8988T (cell line): ENCODE measurements at regions not wholly inside any gene's neighbourhood (a gene's known extent, or its start where the extent isn't known, plus 50 kb on each side); places are given as distances from the start of the nearest gene placed in this dataset.

Source experiments
- DNase-seq: peaks from one replicate; pipeline ENCODE4 v3.0.0; 2011

- DNase-seq, result no peak
Observed at GRCh38 chr13:44058067-44058466, 178.4 kb downstream of the LACC1 start.

DNA sequence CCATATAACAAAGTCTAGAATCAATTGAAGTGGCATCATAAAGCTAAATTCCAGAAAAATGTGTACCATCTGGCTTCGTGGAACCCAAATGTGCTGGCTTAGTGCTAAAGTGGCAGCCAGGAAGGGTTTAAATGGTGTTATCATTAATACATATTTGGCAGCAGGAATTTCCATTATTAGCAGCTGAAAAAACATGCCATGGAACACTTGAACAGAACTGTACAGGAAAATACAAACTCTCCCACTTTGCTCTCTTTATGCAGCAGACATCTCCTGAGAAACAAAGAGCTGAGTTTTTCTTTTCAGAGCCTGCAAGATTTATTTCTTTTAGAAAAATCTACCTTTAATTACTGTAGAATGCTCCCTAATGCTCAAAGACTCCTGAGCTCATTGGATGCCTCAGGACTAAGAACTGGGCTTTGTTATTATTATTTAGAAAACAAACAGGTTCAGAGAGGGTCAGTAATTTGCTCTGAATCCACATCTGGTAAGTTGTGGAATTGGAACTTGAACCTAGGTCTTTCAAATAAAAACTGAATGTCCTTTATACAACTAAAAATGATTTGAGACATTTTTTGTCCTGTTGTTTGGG lies 179.0 kb downstream of the LACC1 start:
- no peak for DNase-seq

DNA sequence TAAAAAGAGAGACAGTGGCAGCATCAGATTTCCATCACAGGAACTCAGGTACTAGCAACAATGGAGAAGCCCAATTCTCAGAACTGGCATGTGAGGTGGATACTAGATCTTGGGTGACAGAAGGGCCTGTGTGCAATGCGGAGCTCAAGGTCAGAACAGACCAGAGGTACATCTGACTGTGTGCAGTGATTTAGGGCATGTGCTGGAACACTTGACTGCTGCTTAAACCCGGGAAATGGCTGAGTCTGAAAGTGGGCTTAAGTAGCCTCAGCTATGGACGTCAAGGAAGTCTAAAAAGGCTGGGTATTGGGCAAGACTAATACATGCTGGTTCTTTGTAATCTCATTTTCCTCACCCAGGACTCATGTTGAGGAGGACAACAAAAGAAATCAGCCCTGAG lies 182.2 kb downstream of the LACC1 start:
- DNase-seq, result no peak

DNA sequence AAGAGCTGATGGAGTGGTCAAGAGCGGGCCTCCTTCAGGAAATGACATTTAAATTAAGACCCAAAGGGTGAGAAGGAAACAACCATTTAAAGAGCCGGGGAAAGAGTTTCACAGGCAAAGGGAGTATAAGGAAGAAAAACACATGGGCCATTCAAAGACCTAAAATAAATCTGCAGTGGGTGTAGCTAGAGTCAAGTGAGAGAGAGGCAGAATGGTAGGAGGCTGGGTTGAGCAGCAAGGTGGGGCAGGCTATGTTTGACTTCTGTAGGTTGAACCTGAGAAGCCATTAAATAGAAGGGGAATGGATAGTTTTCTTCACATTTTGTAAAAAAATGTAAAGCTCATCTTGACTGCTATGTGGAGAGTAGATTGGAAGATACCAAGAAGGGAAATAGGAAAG lies 183.8 kb downstream of the LACC1 start:
- no peak for DNase-seq

GRCh38 chr13:44063881-44064280 lies 184.2 kb downstream of the LACC1 start:
- DNase-seq, result no peak

DNA sequence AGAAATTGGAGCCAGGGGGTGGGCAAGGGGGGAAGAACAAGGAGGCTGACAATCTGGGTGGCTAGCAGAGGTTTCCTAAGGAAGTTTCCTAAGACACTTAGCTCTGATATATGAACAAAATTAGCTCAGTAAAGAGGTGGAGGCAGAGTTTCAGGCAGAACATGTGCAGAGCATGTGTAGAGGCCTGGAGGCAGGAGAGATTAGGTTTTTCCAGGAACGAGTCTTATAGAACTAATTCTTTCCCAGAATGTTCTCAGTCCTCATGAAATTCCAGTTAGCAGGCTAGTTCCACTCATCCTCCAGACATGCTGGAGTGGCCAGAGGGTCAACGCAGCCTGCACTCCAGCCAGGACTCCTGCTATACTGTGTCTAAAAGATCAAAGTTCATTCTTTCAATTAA lies 184.7 kb downstream of the LACC1 start:
- no peak for DNase-seq

DNA sequence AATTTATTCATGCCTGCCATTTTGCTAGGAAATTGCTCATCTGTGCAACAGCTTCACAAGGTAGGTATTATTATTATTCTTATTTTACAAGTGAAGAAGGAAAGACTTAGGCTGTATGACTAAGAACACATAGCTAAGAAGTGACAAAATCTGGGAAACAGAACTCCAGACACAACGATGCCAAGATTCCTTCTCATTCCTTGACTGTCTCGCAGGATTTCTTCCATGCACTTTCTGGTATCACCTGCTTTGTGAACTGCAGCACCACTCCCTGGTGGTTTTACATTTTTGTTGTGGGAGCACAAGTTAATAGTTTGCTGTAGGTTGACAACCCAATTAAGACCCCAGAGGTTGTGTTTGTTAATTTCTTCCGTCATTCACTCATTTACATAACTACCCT lies 188.5 kb downstream of the LACC1 start:
- DNase-seq, result no peak

DNA sequence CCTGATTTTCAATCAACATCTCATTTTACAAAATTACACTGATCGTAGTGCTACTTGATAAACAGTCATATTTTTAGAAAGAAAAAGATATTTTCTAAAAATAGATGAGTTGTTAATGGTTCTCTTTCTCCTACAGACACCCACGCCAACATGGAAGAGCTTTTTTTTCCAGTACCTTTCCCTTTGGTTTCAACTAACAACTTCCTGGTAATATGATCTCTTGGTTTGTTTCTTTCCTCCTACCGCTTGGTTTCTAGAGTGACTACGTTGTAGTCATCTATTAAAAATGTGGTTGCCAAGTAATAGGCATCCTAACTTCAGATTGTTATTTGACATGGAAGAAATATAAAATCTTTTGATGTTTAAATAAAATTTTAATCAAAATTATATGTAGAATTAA lies 189.0 kb downstream of the LACC1 start:
- no peak for DNase-seq

- DNase-seq, result no peak
Observed at GRCh38 chr13:44072536-44072935, 192.8 kb downstream of the LACC1 start.

DNA sequence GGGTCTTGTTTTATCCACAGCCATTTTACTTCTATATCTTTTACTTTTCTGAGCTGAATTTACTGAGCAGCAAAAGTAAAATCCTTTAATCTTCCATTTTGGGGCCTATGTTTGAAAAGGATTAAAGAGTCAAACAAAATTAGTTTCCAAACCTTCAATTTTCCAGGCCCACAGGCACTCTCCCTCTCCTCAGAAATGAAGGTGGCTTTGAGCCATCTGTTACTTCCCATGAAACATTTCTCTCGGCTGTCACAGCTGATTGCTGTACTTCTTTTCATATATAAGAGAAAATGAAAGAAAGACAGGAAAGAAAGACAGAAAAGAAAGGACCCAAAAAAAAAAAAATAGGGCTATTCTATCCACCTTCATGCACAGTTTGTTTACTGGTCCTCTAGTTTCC lies 194.9 kb downstream of the LACC1 start:
- no peak for DNase-seq

DNA sequence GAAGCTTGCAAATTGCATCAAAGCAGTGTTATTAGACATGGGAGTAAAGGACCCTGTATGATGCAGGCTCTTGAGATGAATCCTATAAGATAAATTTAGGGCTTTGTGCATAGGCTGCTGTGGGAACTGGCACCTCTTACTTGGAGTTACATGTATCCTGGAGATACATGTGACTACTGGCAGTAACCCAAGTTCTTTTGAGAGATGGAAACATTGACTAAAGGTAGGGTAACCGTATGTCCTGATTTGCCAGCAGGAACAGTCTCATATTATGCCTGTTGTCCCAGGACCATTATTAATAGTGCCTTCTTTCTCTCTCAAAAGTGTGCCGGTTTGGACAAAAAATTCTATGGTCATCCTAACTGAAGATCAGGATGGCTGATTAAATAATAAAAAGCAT lies 195.4 kb downstream of the LACC1 start:
- no peak for DNase-seq

- DNase-seq, result no peak
Observed at GRCh38 chr13:44078806-44079376, 199.2 kb downstream of the LACC1 start.

GRCh38 chr13:44079413-44080205 lies 199.9 kb downstream of the LACC1 start:
- DNase-seq, result no peak

GRCh38 chr13:44084146-44084545 lies 204.4 kb downstream of the LACC1 start:
- DNase-seq, result no peak

- no peak for DNase-seq
Observed at GRCh38 chr13:44086389-44086788, 206.7 kb downstream of the LACC1 start.

GRCh38 chr13:44088411-44088810 lies 208.7 kb downstream of the LACC1 start:
- DNase-seq, result no peak

DNA sequence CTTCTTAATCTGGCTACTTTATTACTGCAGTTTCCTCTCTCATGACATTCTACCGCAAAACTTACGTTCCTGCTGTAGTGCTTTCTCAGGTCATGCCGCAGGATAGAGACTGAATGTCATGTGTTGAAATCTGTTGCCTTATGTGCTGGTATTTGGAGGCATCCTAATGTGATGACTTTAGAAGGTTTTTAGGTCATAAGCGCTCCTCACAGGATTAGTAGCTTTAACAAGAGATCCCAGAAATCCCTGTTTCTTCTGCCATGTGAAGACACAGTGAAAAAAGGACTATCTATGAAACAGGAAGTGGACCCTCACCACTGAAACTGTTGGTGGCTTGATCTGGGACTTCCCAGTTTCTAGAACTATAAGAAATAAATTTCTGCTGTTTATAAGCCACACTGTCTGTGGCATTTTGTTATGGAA lies 209.3 kb downstream of the LACC1 start:
- DNase-seq, result no peak

DNA sequence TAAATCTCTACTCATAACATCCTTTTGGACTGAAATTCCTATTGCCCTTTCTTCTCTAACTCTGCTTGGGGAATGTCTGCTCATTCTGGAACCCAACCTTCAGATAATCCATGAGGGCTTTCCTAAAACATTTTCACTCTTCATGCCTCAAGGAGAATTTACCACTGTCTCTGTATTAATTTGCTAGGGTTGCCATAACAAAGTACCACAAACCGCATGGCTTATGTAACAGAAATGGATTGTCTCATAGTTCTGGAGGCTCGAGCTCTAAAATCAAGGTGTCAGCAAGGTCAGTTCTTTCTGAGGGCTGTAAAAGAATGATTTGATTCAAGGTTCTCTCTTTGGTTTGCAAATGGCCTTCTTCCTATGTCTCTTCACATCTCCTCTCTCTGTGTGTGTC lies 209.7 kb downstream of the LACC1 start:
- DNase-seq, result no peak

DNA sequence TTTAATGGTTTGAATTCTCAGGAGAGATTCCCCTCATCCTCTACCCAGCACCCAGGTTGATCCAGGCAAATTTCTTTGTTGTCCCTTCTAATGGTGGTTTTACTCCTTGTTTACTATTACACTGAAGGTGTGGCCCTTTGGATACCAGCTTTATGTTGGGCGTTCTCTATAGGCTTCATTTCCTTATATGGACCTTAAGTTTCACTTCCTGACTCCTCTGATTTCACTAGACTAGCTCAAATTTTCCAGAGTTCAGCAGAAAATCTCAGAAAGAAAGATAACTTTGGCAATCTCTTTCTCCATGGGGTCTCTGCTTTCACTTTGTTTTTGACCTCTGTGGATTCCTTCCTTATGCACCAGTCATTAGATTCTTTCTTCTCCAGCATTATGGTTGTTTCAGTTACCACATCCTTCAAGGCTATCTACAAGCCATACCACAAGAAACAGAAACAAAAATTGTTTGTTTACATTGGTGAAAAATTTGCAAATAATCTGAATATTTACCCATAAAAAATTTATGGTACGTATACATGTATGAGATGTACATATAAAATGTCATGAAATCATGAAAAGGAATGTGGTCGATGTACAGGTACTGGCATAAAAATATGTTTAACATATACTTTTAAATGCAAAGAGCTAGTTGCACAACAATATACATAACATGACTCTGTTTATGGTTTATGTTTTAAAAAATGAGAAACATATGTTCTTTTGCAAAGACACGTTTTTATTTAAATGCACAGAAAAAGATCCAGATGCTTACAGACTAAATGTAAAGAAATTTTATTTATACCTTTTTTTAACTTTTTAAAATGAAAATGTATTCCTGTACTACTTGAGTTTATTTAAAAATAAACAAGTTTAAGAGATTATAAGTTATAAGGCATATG lies 212.6 kb downstream of the LACC1 start:
- no peak for DNase-seq

DNA sequence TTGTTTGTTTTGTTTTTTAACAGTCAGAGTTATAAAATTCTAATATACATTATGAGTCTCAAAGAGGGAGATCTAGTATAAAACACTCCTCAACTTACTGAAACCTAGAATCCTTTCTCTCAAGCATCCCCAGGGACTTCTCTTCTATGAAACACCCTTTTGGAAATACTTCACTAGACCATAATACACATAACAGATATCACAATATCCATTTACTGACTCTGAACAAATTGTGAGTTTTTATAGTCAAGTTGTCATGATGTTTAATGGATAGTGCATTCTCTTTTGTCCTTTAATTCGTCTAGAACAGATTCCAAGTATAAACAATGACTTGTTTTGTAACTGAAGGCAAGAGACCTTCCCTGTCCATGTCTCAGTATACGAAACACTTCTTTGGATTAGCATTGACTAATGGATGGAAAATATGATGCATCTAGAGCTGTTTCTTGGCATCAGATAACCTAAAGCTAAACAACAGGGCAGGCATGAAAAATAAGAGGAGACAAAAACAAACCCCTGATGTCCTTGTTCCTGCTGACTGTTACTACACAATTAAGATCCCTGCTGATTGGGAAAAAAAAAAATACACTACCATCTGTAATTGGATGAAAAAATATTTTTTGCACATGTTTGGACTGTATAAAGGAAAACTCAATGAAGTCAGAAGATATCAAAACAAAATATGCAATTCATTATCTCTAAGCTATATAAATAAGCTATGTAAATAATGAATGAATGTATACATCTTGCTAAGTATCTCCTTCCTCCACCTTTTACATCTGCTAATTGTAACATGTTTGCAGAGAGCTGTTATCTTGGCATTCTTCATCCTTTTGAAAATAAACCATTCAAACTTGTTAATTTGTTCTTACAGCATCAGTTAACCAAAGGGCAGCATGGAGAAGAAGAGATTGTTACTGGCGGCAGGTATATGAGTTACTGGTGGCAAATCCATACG lies 214.2 kb downstream of the LACC1 start:
- no peak for DNase-seq

- no peak for DNase-seq
Observed at GRCh38 chr13:44096901-44097300, 217.2 kb downstream of the LACC1 start.

DNA sequence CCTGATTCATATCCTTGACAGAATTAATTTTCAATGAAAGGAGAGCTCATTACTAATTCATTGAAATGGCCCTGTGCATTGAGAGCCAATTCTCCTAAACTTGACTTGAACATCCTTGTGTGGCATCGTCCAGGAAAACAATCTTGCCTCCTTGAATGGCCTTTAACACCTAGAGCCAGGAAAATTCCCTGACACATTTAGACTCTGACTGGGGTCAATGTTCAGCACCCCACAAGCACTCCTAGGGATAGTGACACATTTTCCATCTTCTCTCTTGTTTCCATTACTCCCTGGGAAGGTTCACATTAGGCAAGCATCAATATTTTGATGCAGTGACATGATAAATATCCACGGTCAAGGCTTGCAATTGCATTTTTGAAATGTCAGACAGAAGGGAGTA lies 218.9 kb downstream of the LACC1 start:
- no peak for DNase-seq
